HEK293 (cell line): ENCODE measurements at regions not wholly inside any gene's neighbourhood (a gene's known extent, or its start where the extent isn't known, plus 50 kb on each side); places are given as distances from the start of the nearest gene placed in this dataset.
A peak's percentile ranks its signal among the peaks of the same experiment; 100 is the strongest.

Experiments
- KLF1 ChIP-seq: fragments of 450-650 bp; formaldehyde crosslinking; IDR thresholded peaks from 2 replicates; pipeline ENCODE4 v1.5.1; 2016; ENCODE audit warnings: missing biosample characterization, missing genetic modification characterization
- MZF1 ChIP-seq: fragments of 450-650 bp; formaldehyde crosslinking; IDR thresholded peaks from 2 replicates; pipeline ENCODE4 v1.5.1; 2017; ENCODE audit warnings: missing biosample characterization, missing genetic modification characterization, borderline replicate concordance
- SCRT2 ChIP-seq: fragments of 450-650 bp; formaldehyde crosslinking; IDR thresholded peaks from 2 replicates; pipeline ENCODE4 v1.5.1; 2016; ENCODE audit warnings: missing biosample characterization, missing genetic modification characterization
- SP2 ChIP-seq: fragments of 450-650 bp; formaldehyde crosslinking; IDR thresholded peaks from 2 replicates; pipeline ENCODE4 v1.5.1; 2016; ENCODE audit warnings: missing biosample characterization, missing genetic modification characterization
- TRIM28 ChIP-seq: IDR thresholded peaks from 2 replicates; pipeline ENCODE4 v1.6.1; 2011; ENCODE audit warnings: low read length, control low read depth, borderline replicate concordance
- WT1 ChIP-seq: fragments of 450-650 bp; formaldehyde crosslinking; IDR thresholded peaks from 2 replicates; pipeline ENCODE4 v1.5.1; 2016; ENCODE audit warnings: missing biosample characterization, missing genetic modification characterization
- YY1 ChIP-seq: fragments of 450-650 bp; formaldehyde crosslinking; IDR thresholded peaks from 2 replicates; pipeline ENCODE4 v1.5.1; 2018; ENCODE audit warnings: missing biosample characterization, missing genetic modification characterization
- ZBTB20 ChIP-seq: fragments of 450-650 bp; formaldehyde crosslinking; IDR thresholded peaks from 2 replicates; pipeline ENCODE4 v1.5.1; 2016; ENCODE audit warnings: missing biosample characterization, missing genetic modification characterization
- ZFP37 ChIP-seq: fragments of 450-650 bp; formaldehyde crosslinking; IDR thresholded peaks from 2 replicates; pipeline ENCODE4 v1.5.1; 2016; ENCODE audit warnings: missing biosample characterization, missing genetic modification characterization
- ZNF121 ChIP-seq: fragments of 450-650 bp; formaldehyde crosslinking; IDR thresholded peaks from 2 replicates; pipeline ENCODE4 v1.5.1; 2016; ENCODE audit warnings: missing biosample characterization, missing genetic modification characterization
- ZNF132 ChIP-seq: fragments of 450-650 bp; formaldehyde crosslinking; IDR thresholded peaks from 2 replicates; pipeline ENCODE4 v1.5.1; 2017; ENCODE audit warnings: missing biosample characterization, missing genetic modification characterization, borderline replicate concordance
- ZNF138 ChIP-seq: fragments of 450-650 bp; formaldehyde crosslinking; IDR thresholded peaks from 2 replicates; pipeline ENCODE4 v1.5.1; 2016; ENCODE audit warnings: missing biosample characterization, missing genetic modification characterization, borderline replicate concordance
- ZNF140 ChIP-seq: fragments of 450-650 bp; formaldehyde crosslinking; IDR thresholded peaks from 2 replicates; pipeline ENCODE4 v1.5.1; 2016; ENCODE audit warnings: missing biosample characterization, missing genetic modification characterization
- ZNF155 ChIP-seq: fragments of 450-650 bp; formaldehyde crosslinking; IDR thresholded peaks from 2 replicates; pipeline ENCODE4 v1.5.1; 2016; ENCODE audit warnings: missing biosample characterization, missing genetic modification characterization
- ZNF16 ChIP-seq: fragments of 450-650 bp; formaldehyde crosslinking; IDR thresholded peaks from 2 replicates; pipeline ENCODE4 v1.5.1; 2016; ENCODE audit warnings: low read depth, missing biosample characterization, missing genetic modification characterization
- ZNF341 ChIP-seq: fragments of 450-650 bp; formaldehyde crosslinking; IDR thresholded peaks from 2 replicates; pipeline ENCODE4; 2016; ENCODE audit warnings: low read depth, missing biosample characterization, missing genetic modification characterization
- ZNF416 ChIP-seq: fragments of 450-650 bp; formaldehyde crosslinking; IDR thresholded peaks from 2 replicates; pipeline ENCODE4 v1.5.1; 2016; ENCODE audit warnings: missing biosample characterization, missing genetic modification characterization
- ZNF707 ChIP-seq: fragments of 450-650 bp; formaldehyde crosslinking; IDR thresholded peaks from 2 replicates; pipeline ENCODE4 v1.5.1; 2016; ENCODE audit warnings: missing biosample characterization, missing genetic modification characterization
- ZNF76 ChIP-seq: fragments of 450-650 bp; formaldehyde crosslinking; IDR thresholded peaks from 2 replicates; pipeline ENCODE4; 2016; ENCODE audit warnings: low read depth, missing biosample characterization, missing genetic modification characterization, borderline replicate concordance
- ZNF792 ChIP-seq: fragments of 450-650 bp; formaldehyde crosslinking; IDR thresholded peaks from 2 replicates; pipeline ENCODE4 v1.5.1; 2016; ENCODE audit warnings: missing biosample characterization, missing genetic modification characterization
- ZSCAN23 ChIP-seq: fragments of 450-650 bp; formaldehyde crosslinking; IDR thresholded peaks from 2 replicates; pipeline ENCODE4 v1.5.1; 2016; ENCODE audit warnings: missing biosample characterization, missing genetic modification characterization
- TF ChIP-seq, protein P1 (sequence below): IDR thresholded peaks from 2 replicates; pipeline ENCODE4 v1.6.1; 2011; ENCODE audit warnings: mild to moderate bottlenecking, low read depth, low read length, borderline replicate concordance
- TF ChIP-seq, protein P2 (sequence below): fragments of 450-650 bp; formaldehyde crosslinking; IDR thresholded peaks from 2 replicates; pipeline ENCODE4 v1.5.1; 2016; ENCODE audit warnings: missing biosample characterization, missing genetic modification characterization, borderline replicate concordance
- TF ChIP-seq, protein P3 (sequence below): fragments of 450-650 bp; formaldehyde crosslinking; IDR thresholded peaks from 2 replicates; pipeline ENCODE4 v1.5.1; 2016; ENCODE audit warnings: missing biosample characterization, missing genetic modification characterization
- TF ChIP-seq, protein P4 (sequence below): fragments of 450-650 bp; formaldehyde crosslinking; IDR thresholded peaks from 2 replicates; pipeline ENCODE4 v1.5.1; 2016; ENCODE audit warnings: missing biosample characterization, missing genetic modification characterization, low read depth
- TF ChIP-seq, protein P5 (sequence below): fragments of 450-650 bp; formaldehyde crosslinking; IDR thresholded peaks from 2 replicates; pipeline ENCODE4 v1.5.1; 2016; ENCODE audit warnings: missing biosample characterization, missing genetic modification characterization
- TF ChIP-seq, protein P6 (sequence below): fragments of 450-650 bp; formaldehyde crosslinking; IDR thresholded peaks from 2 replicates; pipeline ENCODE4 v1.5.1; 2017; ENCODE audit warnings: missing biosample characterization, missing genetic modification characterization

DNA sequence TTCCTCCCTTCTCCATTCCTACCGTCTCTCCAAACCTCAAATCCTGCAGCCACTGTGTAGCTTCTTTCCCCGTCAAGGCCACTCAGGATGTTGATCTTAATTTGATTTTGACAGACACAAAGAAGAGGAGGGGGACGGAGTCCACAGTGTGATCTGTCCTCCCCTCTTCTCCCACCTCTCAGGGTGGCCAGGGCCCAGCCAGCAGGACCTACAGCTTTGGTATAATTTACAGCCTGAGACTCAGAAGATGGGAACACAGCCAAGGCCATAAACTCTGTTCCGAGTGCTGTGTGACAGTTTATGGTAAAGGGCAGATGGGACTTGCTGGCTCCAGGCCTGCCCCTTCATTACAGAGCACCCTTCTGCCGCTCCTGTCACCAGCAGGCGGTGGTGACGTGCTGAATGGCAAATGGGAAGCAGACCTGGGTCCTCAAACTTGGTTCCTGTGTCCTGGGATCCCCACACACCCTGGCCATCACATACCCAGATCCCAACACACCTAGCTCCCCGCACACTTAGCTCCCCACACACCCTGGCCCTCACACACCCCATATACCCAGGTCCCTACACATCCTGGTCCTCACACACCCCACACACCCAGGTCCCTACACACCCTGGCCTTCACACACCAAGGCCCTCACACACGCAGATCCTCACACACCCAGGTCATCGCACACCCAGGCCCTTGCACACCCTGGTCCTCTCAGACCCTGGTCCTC is 71.6 kb downstream of the CD2 start (continued):
- TF ChIP-seq KLF1 (tag by site-specific recombination) (no peak), ZBTB20 (tag by site-specific recombination) (0 out of 2 replicates have a peak, but pooled peaks have one; percentile 20), ZNF121 (tag by site-specific recombination) (no peak), ZNF138 (tag by site-specific recombination) (no peak), ZNF416 (tag by site-specific recombination) (no peak), MZF1 (tag by site-specific recombination) (peak; percentile 53), ZNF16 (no peak), SP2 (no peak; the same call in 1 of the 2 replicates), TRIM28 (peak; percentile 59), ZFP37 (tag by site-specific recombination) (no peak), ZSCAN23 (tag by site-specific recombination) (no peak), SCRT2 (tag by site-specific recombination) (no peak), YY1 (tag by site-specific recombination) (no peak), ZNF140 (tag by site-specific recombination) (no peak), ZNF341 (no peak; the same call in 1 of the 2 replicates), ZNF76 (tag by site-specific recombination) (no peak), WT1 (peak; percentile 72; the same call in 1 of the 2 replicates), ZNF707 (tag by site-specific recombination) (peak; percentile 28), ZNF155 (no peak), ZNF132 (no peak), ZNF792 (tag by site-specific recombination) (0 out of 2 replicates have a peak, but pooled peaks have one; percentile 29)
- TF ChIP-seq, protein P1, sequence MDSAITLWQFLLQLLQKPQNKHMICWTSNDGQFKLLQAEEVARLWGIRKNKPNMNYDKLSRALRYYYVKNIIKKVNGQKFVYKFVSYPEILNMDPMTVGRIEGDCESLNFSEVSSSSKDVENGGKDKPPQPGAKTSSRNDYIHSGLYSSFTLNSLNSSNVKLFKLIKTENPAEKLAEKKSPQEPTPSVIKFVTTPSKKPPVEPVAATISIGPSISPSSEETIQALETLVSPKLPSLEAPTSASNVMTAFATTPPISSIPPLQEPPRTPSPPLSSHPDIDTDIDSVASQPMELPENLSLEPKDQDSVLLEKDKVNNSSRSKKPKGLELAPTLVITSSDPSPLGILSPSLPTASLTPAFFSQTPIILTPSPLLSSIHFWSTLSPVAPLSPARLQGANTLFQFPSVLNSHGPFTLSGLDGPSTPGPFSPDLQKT = no peak
- TF ChIP-seq, protein P2, sequence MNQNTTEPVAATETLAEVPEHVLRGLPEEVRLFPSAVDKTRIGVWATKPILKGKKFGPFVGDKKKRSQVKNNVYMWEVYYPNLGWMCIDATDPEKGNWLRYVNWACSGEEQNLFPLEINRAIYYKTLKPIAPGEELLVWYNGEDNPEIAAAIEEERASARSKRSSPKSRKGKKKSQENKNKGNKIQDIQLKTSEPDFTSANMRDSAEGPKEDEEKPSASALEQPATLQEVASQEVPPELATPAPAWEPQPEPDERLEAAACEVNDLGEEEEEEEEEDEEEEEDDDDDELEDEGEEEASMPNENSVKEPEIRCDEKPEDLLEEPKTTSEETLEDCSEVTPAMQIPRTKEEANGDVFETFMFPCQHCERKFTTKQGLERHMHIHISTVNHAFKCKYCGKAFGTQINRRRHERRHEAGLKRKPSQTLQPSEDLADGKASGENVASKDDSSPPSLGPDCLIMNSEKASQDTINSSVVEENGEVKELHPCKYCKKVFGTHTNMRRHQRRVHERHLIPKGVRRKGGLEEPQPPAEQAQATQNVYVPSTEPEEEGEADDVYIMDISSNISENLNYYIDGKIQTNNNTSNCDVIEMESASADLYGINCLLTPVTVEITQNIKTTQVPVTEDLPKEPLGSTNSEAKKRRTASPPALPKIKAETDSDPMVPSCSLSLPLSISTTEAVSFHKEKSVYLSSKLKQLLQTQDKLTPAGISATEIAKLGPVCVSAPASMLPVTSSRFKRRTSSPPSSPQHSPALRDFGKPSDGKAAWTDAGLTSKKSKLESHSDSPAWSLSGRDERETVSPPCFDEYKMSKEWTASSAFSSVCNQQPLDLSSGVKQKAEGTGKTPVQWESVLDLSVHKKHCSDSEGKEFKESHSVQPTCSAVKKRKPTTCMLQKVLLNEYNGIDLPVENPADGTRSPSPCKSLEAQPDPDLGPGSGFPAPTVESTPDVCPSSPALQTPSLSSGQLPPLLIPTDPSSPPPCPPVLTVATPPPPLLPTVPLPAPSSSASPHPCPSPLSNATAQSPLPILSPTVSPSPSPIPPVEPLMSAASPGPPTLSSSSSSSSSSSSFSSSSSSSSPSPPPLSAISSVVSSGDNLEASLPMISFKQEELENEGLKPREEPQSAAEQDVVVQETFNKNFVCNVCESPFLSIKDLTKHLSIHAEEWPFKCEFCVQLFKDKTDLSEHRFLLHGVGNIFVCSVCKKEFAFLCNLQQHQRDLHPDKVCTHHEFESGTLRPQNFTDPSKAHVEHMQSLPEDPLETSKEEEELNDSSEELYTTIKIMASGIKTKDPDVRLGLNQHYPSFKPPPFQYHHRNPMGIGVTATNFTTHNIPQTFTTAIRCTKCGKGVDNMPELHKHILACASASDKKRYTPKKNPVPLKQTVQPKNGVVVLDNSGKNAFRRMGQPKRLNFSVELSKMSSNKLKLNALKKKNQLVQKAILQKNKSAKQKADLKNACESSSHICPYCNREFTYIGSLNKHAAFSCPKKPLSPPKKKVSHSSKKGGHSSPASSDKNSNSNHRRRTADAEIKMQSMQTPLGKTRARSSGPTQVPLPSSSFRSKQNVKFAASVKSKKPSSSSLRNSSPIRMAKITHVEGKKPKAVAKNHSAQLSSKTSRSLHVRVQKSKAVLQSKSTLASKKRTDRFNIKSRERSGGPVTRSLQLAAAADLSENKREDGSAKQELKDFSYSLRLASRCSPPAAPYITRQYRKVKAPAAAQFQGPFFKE = no peak
- TF ChIP-seq, protein P3, sequence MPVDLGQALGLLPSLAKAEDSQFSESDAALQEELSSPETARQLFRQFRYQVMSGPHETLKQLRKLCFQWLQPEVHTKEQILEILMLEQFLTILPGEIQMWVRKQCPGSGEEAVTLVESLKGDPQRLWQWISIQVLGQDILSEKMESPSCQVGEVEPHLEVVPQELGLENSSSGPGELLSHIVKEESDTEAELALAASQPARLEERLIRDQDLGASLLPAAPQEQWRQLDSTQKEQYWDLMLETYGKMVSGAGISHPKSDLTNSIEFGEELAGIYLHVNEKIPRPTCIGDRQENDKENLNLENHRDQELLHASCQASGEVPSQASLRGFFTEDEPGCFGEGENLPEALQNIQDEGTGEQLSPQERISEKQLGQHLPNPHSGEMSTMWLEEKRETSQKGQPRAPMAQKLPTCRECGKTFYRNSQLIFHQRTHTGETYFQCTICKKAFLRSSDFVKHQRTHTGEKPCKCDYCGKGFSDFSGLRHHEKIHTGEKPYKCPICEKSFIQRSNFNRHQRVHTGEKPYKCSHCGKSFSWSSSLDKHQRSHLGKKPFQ (tag by site-specific recombination) = peak; percentile 53; the same call in 1 of the 2 replicates
- TF ChIP-seq, protein P4, sequence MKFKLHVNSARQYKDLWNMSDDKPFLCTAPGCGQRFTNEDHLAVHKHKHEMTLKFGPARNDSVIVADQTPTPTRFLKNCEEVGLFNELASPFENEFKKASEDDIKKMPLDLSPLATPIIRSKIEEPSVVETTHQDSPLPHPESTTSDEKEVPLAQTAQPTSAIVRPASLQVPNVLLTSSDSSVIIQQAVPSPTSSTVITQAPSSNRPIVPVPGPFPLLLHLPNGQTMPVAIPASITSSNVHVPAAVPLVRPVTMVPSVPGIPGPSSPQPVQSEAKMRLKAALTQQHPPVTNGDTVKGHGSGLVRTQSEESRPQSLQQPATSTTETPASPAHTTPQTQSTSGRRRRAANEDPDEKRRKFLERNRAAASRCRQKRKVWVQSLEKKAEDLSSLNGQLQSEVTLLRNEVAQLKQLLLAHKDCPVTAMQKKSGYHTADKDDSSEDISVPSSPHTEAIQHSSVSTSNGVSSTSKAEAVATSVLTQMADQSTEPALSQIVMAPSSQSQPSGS = no peak
- TF ChIP-seq, protein P5, sequence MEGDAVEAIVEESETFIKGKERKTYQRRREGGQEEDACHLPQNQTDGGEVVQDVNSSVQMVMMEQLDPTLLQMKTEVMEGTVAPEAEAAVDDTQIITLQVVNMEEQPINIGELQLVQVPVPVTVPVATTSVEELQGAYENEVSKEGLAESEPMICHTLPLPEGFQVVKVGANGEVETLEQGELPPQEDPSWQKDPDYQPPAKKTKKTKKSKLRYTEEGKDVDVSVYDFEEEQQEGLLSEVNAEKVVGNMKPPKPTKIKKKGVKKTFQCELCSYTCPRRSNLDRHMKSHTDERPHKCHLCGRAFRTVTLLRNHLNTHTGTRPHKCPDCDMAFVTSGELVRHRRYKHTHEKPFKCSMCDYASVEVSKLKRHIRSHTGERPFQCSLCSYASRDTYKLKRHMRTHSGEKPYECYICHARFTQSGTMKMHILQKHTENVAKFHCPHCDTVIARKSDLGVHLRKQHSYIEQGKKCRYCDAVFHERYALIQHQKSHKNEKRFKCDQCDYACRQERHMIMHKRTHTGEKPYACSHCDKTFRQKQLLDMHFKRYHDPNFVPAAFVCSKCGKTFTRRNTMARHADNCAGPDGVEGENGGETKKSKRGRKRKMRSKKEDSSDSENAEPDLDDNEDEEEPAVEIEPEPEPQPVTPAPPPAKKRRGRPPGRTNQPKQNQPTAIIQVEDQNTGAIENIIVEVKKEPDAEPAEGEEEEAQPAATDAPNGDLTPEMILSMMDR (tag by site-specific recombination) = peak; percentile 71
- TF ChIP-seq, protein P6, sequence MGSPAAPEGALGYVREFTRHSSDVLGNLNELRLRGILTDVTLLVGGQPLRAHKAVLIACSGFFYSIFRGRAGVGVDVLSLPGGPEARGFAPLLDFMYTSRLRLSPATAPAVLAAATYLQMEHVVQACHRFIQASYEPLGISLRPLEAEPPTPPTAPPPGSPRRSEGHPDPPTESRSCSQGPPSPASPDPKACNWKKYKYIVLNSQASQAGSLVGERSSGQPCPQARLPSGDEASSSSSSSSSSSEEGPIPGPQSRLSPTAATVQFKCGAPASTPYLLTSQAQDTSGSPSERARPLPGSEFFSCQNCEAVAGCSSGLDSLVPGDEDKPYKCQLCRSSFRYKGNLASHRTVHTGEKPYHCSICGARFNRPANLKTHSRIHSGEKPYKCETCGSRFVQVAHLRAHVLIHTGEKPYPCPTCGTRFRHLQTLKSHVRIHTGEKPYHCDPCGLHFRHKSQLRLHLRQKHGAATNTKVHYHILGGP (tag by site-specific recombination) = no peak
